GM20000 (cell line): ENCODE measurements at regions not wholly inside any gene's neighbourhood (a gene's known extent, or its start where the extent isn't known, plus 50 kb on each side); places are given as distances from the start of the nearest gene placed in this dataset.
"Not testable (repeated sequence)": the region's sequence is repeated elsewhere in the genome, so short reads cannot be mapped to it uniquely, and the experiment has no call there.

Experiments used
- DNase-seq: peaks from one replicate; pipeline ENCODE4 v3.0.0; 2012; ENCODE audit warnings: low spot score
- CTCF ChIP-seq: IDR thresholded peaks from 2 replicates; pipeline ENCODE4 v1.5.1; 2012; ENCODE audit warnings: mild to moderate bottlenecking, control low read depth; ENCODE audit errors: extremely low read depth, missing control alignments

DNA sequence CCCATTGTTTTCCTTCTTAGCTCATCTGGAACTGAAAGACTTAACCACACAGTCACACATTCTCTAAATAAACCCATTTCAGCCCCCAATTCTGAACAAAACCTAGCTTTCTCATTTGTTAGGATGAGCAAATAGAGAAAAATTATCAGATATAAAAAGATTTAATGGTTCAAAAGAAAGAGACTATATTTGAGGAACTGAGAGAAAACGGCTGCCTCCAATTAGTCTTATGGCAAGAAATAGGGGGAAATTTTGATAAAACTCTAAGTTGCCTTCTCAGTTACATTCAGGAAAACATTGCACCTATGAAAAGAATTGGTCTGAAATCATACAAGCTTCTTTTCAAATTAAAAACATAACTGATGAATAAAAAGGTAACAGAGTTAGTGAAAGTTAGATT is 63.7 kb upstream of the ALDH1B1 start:
- DNase-seq = no peak
- no peak for TF ChIP-seq CTCF

- no peak for DNase-seq
- TF ChIP-seq CTCF = no peak
Observed at GRCh38 chr9:38326122-38326521, 66.4 kb upstream of the ALDH1B1 start.

DNA sequence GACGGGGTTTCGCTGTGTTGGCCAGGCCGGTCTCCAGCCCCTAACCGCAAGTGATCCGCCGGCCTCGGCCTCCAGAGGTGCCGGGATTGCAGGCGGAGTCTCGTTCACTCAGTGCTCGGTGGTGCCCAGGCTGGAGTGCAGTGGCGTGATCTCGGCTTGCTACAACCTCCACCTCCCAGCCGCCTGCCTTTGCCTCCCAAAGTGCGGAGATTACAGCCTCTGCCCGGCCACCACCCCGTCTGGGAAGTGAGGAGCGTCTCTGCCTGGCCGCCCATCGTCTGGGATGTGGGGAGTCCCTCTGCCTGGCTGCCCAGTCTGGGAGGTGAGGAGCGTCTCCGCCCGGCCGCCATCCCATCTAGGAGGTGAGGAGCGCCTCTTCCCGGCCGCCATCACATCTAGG is 68.3 kb upstream of the ALDH1B1 start:
- DNase-seq = not testable (repeated sequence)

- DNase-seq = no peak
- no peak for TF ChIP-seq CTCF
Observed at GRCh38 chr9:38322937-38323336, 69.6 kb upstream of the ALDH1B1 start.

GRCh38 chr9:38319496-38320173 is 72.9 kb upstream of the ALDH1B1 start:
- no peak for DNase-seq

DNA sequence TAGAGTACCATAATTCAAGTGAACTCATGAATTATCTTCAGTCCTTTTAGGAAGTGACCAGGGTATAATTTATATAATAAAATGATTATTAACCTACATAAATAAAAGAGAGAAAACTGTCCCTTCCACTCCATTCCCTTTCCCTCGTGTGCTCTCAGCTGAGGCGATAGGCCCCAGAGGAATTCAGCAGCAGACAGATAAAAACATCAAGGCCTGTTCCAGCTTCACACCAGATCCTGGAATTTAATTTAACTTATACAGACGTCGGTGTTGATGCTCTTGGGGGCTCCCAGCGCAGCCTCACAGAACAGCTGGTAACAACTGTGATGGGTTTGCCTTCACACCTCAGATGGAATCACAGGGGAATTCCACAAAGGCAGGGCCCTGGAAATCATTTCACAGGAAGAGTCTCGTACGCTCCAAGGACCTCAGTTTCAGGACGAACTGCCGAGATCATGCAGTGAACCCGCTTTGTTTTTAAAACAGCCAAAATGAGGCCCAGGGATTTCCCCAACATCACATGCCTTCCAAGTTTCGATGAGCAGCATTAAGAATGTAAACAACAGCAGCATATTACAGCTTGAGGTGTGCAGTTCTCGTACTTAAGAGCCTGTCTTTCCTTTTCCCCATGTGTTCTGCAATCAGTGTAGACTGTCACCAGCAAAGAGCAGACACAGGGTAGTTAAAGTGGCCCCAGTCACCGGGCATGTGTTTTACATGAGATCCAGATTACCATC is 73.6 kb upstream of the ALDH1B1 start:
- peak; percentile 71 for DNase-seq
- TF ChIP-seq CTCF = no peak

More at GRCh38 chr9:38319496-38320173, 72.9 kb upstream of the ALDH1B1 start:
- no peak for TF ChIP-seq CTCF

DNA sequence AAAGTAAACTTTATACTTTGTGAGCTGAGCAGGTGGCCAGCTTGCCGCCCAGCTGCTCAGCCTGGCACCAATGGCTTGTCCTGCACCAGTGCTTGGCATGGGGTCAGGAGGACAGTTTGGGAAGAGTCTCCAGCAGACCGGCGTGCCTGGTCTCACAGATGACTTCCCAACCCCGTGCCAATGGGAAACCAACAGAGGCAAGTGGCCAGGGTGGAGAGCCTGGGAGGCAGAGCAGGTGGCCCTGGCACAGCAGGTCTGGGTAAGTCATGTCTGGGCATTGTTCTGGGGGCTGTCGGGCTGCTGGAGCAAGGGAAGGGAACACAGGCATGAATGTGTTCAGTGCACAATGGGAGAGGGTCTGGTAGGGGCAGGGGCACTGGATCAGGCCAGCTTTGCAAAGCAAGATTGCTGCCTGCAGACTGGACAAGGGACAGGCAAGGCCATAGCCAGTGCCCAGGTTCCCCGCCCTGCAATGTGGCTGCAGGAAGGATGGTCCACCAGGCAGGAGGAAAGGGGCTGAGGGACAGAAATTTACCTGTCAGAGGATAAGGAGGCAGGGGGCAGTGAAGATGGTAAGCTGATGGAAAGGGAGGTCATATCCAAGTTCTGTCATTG is 76.2 kb upstream of the ALDH1B1 start:
- no peak for DNase-seq
- TF ChIP-seq CTCF = no peak
